Left cardiac atrium (tissue), 4 donors: ENCODE measurements at regions not wholly inside any gene's neighbourhood (a gene's known extent, or its start where the extent isn't known, plus 50 kb on each side); places are given as distances from the start of the nearest gene placed in this dataset.
"Not testable (repeated sequence)": the region's sequence is repeated elsewhere in the genome, so short reads cannot be mapped to it uniquely, and the experiment has no call there.

Experiments used
- ATAC-seq, 2 donors: fragments of 200-7000 bp; cut with Tn5 transposase; one replicate each; pipeline ENCODE4 v1.9.1; 2020; ENCODE audit warnings: mild to moderate bottlenecking in 2 of 2, moderate library complexity in 2 of 2
- DNase-seq: peaks from one replicate; pipeline ENCODE4 v3.0.0-alpha.2; 2020
- intact Hi-C, 2 donors: fragments of 100-400 bp; cut with DNase I; formaldehyde crosslinking; loops; one replicate each; pipeline versions ENCODE4 v1.14.1 to v1.15.1; 2022 to 2023
- donor health status: DM: no; HTN: yes; CAD: no.
- donor health status: DM: no; HTN: yes; CAD: no; lungs with severe emphysema.
- donor health status: DM: yes; HTN: yes; CAD: no.
- donor health status: Dilated cardiomyopathy.

DNA sequence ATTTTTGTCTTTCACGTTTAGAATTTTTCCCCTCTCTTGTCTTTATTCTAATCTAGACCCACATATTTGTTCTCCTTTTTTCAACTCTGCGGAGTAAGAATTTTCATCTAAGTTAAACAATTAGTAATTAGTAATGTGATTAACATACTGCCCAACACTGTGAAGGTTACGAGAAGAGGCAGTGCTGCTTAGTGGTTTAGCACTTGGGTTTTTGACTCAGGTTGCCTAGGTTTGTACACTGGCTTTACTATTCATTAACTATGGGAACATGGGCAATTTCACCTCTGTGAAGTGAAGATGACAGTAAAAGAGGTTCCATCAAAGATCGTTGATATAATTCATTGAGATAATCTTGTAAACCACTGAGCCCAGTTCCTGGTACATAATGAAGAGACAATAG lies 82.2 kb upstream of the PNPT1 start:
- intact Hi-C loops: loop anchor here in 1 of 2 donors (10.0 kb wide), 1 partner anchor 189 kb away; no protein-coding TSS in a partner anchor
- no peak for ATAC-seq
- DNase-seq: no peak

GRCh38 chr2:55773651-55774050 lies 80.0 kb upstream of the PNPT1 start:
- intact Hi-C loops: loop anchor here (2.0 to 10.0 kb wide), 2 partner anchors 191 to 235 kb away; no protein-coding TSS in a partner anchor
- not testable (repeated sequence) for DNase-seq, ATAC-seq

GRCh38 chr2:55772109-55772980 lies 78.7 kb upstream of the PNPT1 start:
- no peak for DNase-seq
- no peak for ATAC-seq
- intact Hi-C loops: loop anchor here (2.0 to 10.0 kb wide), 2 partner anchors 192 to 236 kb away; no protein-coding TSS in a partner anchor

DNA sequence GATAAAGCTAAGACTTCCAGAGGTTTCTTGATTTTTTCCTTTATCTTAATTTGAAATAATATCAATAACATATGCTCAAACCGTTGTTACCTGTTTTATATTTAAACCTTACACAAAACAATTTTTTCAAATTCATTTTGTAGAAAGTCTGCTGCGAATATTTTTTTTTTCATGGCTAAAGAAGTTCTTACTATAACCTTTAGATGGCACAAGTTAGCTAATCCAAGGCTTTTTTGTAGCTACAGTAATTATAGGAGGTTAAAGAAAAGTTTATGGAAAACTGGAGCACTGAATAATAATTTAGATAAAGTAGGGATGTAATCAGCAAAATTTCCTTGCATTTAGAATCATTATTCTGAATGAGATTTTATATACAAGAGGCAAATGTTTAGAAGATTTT lies 78.0 kb upstream of the PNPT1 start:
- ATAC-seq (peak in 1 of 2 donors; percentile 51), DNase-seq (no peak)
- intact Hi-C loops: loop anchor here (2.0 to 10.0 kb wide), 3 partner anchors 189 to 237 kb away; no protein-coding TSS in a partner anchor

DNA sequence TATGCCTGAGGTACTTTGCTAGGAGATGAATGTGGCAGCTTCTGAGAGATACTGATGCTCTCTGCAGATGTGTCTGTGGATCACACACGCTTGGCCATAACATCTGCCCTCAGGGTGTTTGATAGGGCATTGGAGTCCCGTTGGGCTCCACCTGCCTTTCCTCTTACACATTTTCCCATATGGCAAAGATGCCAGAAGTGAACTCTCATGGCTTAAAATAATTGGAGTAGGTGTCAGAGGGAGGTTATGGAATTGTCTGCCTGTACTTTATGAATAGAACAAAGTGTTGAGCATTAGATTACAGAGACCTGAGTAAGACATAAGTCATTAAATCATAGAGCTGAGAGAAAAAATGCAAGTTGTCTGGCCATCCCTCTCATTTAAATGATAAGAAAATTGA lies 75.3 kb upstream of the PNPT1 start:
- DNase-seq: no peak
- no peak for ATAC-seq
- intact Hi-C loops: no loop called here

GRCh38 chr2:55766947-55767346 lies 73.3 kb upstream of the PNPT1 start:
- ATAC-seq (no peak), DNase-seq (no peak)
- intact Hi-C loops: no loop called here

DNA sequence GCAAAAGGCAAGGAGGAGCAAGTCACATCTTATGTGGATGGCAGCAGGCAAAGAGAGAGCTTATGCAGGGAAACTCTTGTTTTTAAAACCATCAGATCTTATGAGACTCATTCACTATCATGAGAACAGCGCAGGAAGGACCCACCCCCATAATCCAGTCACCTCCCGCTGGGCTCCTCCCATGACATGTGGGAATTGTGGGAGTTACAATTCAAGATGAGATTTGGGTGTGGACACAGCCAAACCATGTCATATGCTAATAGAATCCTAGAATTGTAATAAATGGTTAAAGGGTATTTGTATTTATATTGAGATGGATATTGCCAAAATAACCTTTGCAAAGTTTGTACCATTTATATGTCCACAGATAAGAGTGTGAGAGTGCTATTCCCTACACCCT lies 72.1 kb upstream of the PNPT1 start:
- ATAC-seq, DNase-seq, intact Hi-C loops: not testable (repeated sequence)

DNA sequence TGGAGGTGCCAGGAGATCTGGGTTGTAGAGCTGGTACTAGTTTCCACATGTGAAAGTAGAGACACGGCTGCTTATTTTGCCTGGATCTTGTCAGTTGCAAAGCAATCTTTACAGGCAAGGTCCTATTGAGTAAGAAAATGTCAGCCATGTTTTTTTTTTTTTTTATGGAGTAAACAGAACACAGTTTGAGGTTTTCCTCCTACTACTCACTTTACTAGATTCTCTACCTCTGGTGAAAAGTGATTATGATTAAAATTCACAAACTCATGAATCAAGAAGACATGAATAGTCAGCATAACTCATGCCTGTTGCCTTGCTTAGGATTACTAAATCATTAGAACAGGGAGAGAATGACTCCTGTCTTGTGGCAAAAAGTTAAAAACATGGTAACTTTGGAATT lies 70.1 kb upstream of the PNPT1 start:
- intact Hi-C loops: no loop called here
- ATAC-seq (no peak), DNase-seq (no peak)

- intact Hi-C loops: no loop called here
- no peak for DNase-seq
- ATAC-seq: peak; percentile 34 to 54
Observed at GRCh38 chr2:55761526-55761925, 67.9 kb upstream of the PNPT1 start.

- no peak for ATAC-seq
- no peak for DNase-seq
- intact Hi-C loops: no loop called here
Observed at GRCh38 chr2:55761024-55761423, 67.4 kb upstream of the PNPT1 start.

DNA sequence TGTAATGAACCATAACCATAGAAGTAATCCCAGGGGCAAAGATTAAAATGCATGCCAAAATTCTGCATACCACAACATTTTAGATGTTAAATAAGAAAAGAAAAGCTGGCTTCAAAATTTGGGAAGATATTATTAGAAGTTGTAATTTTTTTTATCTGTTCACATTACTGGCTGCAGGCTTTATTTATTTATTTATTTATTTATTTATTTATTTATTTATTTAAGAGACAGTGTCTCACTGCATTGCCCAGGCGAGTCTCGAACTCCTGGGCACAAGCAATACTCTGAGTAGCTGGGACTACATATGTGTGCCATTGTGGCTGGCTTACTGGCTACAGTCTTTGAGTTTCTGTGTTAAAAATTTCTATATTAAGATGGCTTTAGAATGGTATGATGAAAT lies 66.5 kb upstream of the PNPT1 start:
- DNase-seq (no peak), ATAC-seq (no peak)
- intact Hi-C loops: no loop called here

DNA sequence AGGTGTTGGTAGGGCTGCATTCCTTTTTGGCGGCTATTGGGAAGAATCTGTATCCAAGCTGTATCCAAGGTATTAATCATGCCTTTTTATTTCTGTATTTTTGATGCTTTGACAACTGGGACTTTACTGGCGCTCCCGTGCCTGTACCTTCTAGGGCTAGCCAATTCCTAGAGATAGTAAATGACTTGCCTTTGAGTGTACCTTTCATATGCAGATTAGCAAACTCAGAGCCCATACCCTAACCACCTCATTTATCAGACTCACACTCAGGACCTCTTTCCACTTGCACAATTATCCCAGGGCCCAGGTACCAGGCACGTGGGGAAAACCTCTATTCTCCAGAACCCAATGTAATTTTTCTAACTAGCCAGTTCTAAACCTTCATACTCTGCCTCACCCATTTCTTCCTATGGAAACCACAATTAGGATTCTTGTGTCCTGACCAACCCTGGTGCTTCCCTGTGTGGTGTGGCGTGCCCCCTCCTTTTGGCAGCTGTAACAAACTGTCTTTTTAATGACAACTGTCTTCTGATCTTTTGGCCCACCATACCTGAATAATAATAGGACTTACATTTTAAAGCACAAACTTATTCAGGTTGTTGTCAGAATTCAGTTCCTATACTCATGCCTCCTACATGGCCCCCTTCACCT lies 65.8 kb upstream of the PNPT1 start:
- intact Hi-C loops: no loop called here
- ATAC-seq (no peak), DNase-seq (no peak)

DNA sequence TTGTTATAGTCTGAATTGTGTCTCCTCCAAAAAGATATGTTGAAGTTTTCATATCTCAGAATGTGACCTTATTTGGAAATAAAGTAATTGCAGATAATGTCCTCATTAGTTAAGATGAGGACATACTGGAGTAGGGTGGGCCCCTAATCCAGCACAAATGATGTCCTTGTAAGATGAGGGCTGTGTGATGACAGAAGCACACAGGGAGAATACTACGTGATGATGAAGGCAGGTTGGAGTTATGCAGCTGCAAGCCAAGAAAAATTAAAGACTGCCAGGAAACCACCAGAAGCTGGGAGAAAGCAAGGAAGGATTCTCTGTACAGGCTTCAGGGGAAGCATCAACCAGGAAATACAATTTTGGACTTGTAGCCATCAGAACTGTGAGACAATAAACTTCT lies 58.3 kb upstream of the PNPT1 start:
- DNase-seq: no peak
- intact Hi-C loops: no loop called here
- peak in 1 of 2 donors; percentile 42 for ATAC-seq

GRCh38 chr2:55743583-55743982 lies 49.9 kb upstream of the PNPT1 start:
- no peak for DNase-seq
- ATAC-seq: no peak
- intact Hi-C loops: no loop called here
